ENCODE measurements at regions not wholly inside any gene's neighbourhood (a gene's known extent, or its start where the extent isn't known, plus 50 kb on each side); places are given as distances from the start of the nearest gene placed in this dataset.

DNA sequence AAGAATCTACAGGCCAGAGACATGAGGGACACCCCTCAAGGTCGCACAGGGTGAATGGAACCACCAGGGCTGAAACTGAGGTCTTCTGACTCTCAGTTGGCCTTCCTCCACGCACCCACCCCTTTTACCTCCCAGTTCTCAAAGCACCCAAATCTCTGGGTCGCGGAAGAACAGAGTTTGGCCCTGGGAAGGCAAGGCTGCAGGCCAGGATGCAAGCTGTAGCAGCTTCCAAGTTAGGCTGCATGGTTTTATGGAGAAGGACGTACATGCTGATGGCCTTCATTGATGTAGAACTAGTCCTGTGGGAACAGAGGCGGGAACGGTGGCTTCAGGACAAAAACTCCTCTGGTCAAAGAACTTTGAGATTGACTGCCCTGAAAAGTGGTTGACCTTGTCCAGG lies 143.5 kb upstream of the B3GAT1 start:
- no peak for TF ChIP-seq POLR2A (IDR thresholded peaks at IDR 0.05)
- TF ChIP-seq, protein P1, sequence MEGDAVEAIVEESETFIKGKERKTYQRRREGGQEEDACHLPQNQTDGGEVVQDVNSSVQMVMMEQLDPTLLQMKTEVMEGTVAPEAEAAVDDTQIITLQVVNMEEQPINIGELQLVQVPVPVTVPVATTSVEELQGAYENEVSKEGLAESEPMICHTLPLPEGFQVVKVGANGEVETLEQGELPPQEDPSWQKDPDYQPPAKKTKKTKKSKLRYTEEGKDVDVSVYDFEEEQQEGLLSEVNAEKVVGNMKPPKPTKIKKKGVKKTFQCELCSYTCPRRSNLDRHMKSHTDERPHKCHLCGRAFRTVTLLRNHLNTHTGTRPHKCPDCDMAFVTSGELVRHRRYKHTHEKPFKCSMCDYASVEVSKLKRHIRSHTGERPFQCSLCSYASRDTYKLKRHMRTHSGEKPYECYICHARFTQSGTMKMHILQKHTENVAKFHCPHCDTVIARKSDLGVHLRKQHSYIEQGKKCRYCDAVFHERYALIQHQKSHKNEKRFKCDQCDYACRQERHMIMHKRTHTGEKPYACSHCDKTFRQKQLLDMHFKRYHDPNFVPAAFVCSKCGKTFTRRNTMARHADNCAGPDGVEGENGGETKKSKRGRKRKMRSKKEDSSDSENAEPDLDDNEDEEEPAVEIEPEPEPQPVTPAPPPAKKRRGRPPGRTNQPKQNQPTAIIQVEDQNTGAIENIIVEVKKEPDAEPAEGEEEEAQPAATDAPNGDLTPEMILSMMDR (IDR thresholded peaks at IDR 0.05): no peak
- TF ChIP-seq POLR2AphosphoS5 (IDR thresholded peaks at IDR 0.05): no peak

Measured in prostate gland (tissue), 2 donors.